Occipital lobe (tissue), 1 donor: ENCODE measurements at regions not wholly inside any gene's neighbourhood (a gene's known extent, or its start where the extent isn't known, plus 50 kb on each side); places are given as distances from the start of the nearest gene placed in this dataset.

Experiments used
- DNase-seq: peaks from one replicate; lab custom pipeline; 2025; lab: John Stamatoyannopoulos, UW

- DNase-seq, result no peak
Observed at GRCh38 chr17:56737421-56738161, 96.1 kb downstream of the C17orf67 start.

GRCh38 chr17:56739376-56739775 is 94.3 kb downstream of the C17orf67 start:
- no peak for DNase-seq

- DNase-seq, result no peak
Observed at GRCh38 chr17:56739776-56740175, 93.9 kb downstream of the C17orf67 start.

- no peak for DNase-seq
Observed at GRCh38 chr17:56740481-56740880, 93.2 kb downstream of the C17orf67 start.
